SH-SY5Y (cell line): ENCODE measurements at regions not wholly inside any gene's neighbourhood (a gene's known extent, or its start where the extent isn't known, plus 50 kb on each side); places are given as distances from the start of the nearest gene placed in this dataset.

Experiments
- GATA2 ChIP-seq: IDR thresholded peaks from 2 replicates; pipeline ENCODE4 v1.6.1; 2011; ENCODE audit warnings: mild to moderate bottlenecking, low read depth, low read length
- GATA3 ChIP-seq: IDR thresholded peaks from 2 replicates; pipeline ENCODE4 v1.6.1; 2011; ENCODE audit warnings: low read depth, mild to moderate bottlenecking, low read length, moderate library complexity

DNA sequence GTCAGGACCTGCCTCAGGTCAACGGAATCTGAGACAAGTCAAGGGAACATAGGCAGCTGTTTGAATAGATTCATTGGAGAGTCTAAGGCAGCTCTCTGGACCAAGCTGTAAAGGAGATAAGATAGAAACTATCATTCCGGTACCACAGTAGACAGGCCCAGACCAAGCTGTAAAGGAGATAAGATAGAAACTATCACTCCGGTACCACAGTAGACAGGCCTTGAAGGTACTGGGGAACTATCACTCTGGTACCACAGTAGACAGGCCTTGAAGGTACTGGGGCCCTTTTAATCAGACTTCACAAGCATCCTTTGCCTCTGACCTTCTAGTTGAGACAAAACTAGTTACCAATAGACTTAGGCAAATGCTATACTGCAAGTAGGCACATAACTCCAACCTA is 346.1 kb downstream of the DCDC2C start:
- TF ChIP-seq GATA2 (no peak), GATA3 (no peak)
